Suprapubic skin (tissue), 4 donors: ENCODE measurements at regions not wholly inside any gene's neighbourhood (a gene's known extent, or its start where the extent isn't known, plus 50 kb on each side); places are given as distances from the start of the nearest gene placed in this dataset.
"Not testable (repeated sequence)": the region's sequence is repeated elsewhere in the genome, so short reads cannot be mapped to it uniquely, and the experiment has no call there.

Experiments used
- EP300 ChIP-seq: sonication (generic); formaldehyde crosslinking; IDR thresholded peaks from one replicate; pipeline ENCODE4 v1.6.1; 2017; ENCODE audit warnings: antibody characterized with exemption
- POLR2A ChIP-seq, 2 donors: fragments of 450-650 bp; IDR thresholded peaks; one replicate each; pipeline ENCODE4 v1.6.1; 2017; ENCODE audit warnings: antibody characterized with exemption in 2 of 2, mild to moderate bottlenecking in 2 of 2, moderate library complexity in 2 of 2
- POLR2AphosphoS5 ChIP-seq, 3 donors: sonication (generic); formaldehyde crosslinking; IDR thresholded peaks; one replicate each; pipeline ENCODE4 v1.6.1; 2017; ENCODE audit warnings: antibody characterized with exemption in 3 of 3
- TF ChIP-seq, protein P1 (sequence below), 2 donors: fragments of 200-600 bp in 1 of 2; fragments of 450-650 bp in 1 of 2; sonication (generic) in 1 of 2; IDR thresholded peaks; one replicate each; pipeline ENCODE4 v1.5.1; 2016 to 2019; ENCODE audit warnings: antibody characterized with exemption in 2 of 2, mild to moderate bottlenecking in 1 of 2, moderate library complexity in 1 of 2

- TF ChIP-seq, protein P1, sequence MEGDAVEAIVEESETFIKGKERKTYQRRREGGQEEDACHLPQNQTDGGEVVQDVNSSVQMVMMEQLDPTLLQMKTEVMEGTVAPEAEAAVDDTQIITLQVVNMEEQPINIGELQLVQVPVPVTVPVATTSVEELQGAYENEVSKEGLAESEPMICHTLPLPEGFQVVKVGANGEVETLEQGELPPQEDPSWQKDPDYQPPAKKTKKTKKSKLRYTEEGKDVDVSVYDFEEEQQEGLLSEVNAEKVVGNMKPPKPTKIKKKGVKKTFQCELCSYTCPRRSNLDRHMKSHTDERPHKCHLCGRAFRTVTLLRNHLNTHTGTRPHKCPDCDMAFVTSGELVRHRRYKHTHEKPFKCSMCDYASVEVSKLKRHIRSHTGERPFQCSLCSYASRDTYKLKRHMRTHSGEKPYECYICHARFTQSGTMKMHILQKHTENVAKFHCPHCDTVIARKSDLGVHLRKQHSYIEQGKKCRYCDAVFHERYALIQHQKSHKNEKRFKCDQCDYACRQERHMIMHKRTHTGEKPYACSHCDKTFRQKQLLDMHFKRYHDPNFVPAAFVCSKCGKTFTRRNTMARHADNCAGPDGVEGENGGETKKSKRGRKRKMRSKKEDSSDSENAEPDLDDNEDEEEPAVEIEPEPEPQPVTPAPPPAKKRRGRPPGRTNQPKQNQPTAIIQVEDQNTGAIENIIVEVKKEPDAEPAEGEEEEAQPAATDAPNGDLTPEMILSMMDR (IDR thresholded peaks at IDR 0.05) = not testable (repeated sequence)
- TF ChIP-seq POLR2AphosphoS5 (IDR thresholded peaks at IDR 0.05); POLR2A (IDR thresholded peaks at IDR 0.05); EP300: not testable (repeated sequence)
These were observed 715.9 kb downstream of the IPMK start for GRCh38 chr10:57551774-57552173.
